ENCODE measurements at regions not wholly inside any gene's neighbourhood (a gene's known extent, or its start where the extent isn't known, plus 50 kb on each side); places are given as distances from the start of the nearest gene placed in this dataset.
A peak's percentile ranks its signal among the peaks of the same experiment; 100 is the strongest.

DNA sequence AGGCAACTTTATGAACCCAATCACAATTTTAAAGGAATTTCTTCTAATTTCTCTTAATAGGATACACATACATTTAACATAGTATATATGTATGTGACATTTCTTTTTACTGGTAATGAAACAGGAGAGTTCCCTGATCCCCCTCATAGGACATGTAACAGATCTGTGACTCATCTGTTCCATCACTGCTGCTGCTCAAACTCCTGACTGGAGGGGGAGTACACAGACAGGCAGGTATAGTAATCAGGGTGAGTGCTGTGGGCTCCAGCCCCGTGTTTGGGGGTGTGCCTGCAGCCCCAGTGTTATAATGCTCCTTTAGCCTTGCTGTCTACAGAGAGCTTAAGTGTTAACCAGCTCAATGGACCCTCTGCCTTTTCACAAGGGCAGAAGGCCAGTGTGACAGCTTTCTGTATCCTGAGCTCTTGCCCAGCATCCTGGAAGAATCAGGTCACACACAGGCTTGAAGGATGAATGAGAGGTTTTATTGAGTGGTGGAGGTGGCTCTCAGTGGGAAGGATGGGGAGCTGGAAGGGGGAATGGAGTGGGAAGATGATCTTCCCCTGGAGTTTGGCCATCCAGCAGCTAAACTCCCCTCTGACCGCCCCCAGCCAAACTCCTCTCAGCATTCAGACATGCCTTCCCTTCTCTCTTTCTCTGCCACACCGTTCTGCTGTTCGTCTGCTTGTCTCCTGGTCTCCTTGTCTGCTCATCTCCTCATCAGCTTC is 161.3 kb downstream of the ZNF608 start:
- no peak for FAIRE-seq
- no peaks in the 10 kb centered on the region for H3K27me3 ChIP-seq (ENCODE audit: control insufficient read depth, extremely low read depth, insufficient read depth, low read length)
- H3K9ac ChIP-seq (ENCODE audit: control insufficient read depth, extremely low read depth, insufficient read depth, low read length): no peak overlapping the region
- no peak for TF ChIP-seq EZH2 (IDR thresholded peaks at IDR 0.05; ENCODE audit: low read length)
- TF ChIP-seq, protein P1, sequence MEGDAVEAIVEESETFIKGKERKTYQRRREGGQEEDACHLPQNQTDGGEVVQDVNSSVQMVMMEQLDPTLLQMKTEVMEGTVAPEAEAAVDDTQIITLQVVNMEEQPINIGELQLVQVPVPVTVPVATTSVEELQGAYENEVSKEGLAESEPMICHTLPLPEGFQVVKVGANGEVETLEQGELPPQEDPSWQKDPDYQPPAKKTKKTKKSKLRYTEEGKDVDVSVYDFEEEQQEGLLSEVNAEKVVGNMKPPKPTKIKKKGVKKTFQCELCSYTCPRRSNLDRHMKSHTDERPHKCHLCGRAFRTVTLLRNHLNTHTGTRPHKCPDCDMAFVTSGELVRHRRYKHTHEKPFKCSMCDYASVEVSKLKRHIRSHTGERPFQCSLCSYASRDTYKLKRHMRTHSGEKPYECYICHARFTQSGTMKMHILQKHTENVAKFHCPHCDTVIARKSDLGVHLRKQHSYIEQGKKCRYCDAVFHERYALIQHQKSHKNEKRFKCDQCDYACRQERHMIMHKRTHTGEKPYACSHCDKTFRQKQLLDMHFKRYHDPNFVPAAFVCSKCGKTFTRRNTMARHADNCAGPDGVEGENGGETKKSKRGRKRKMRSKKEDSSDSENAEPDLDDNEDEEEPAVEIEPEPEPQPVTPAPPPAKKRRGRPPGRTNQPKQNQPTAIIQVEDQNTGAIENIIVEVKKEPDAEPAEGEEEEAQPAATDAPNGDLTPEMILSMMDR (optimal IDR thresholded peaks at IDR 0.05 in 1 of 3, IDR thresholded peaks at IDR 0.05 in 1 of 3, conservative IDR thresholded peaks at IDR 0.05 in 1 of 3; ENCODE audit: extremely low read depth in 1 of 3, insufficient read depth in 2 of 3, low read length in 3 of 3): no peak
- H3K36me3 ChIP-seq (ENCODE audit: control insufficient read depth in 2 of 2, extremely low read depth in 1 of 2, insufficient read depth in 2 of 2, low read length in 2 of 2): no peaks in the 10 kb centered on the region
- H3K4me1 ChIP-seq (ENCODE audit: control insufficient read depth, extremely low read depth, insufficient read depth, low read length): peaks cover 4% of the 10 kb centered on the region
- H3K9me1 ChIP-seq (ENCODE audit: control insufficient read depth, extremely low read depth, insufficient read depth, low read length): no peaks in the 10 kb centered on the region
- dilution Hi-C loops (cut with MboI; ENCODE audit: extremely low pct_ligation_motif_present, low sequenced_read_pairs): no loop called here
- no peaks in the 10 kb centered on the region for H4K20me1 ChIP-seq (ENCODE audit: control insufficient read depth, extremely low read depth, insufficient read depth, low read length)
- DNase-seq (ENCODE audit: low read depth, low spot score): no peak
- H3K79me2 ChIP-seq (ENCODE audit: control insufficient read depth, insufficient read depth, low read length): no peaks in the 10 kb centered on the region
- H3K27ac ChIP-seq (ENCODE audit: control insufficient read depth, insufficient read depth, low read length): no peak overlapping the region
- no peaks in the 10 kb centered on the region for H3K9me3 ChIP-seq (ENCODE audit: control insufficient read depth, low read depth, low read length)
- no peak overlapping the region for H3K4me2 ChIP-seq (ENCODE audit: control insufficient read depth, extremely low read depth, insufficient read depth, low read depth, low read length)
- no peak overlapping the region for H3K4me3 ChIP-seq (ENCODE audit: control insufficient read depth in 2 of 3, extremely low read depth in 1 of 3, insufficient read depth in 2 of 3, low read depth in 1 of 3, low read length in 3 of 3)
- no peak overlapping the region for H2AFZ ChIP-seq (ENCODE audit: control insufficient read depth, low read length)

DNA sequence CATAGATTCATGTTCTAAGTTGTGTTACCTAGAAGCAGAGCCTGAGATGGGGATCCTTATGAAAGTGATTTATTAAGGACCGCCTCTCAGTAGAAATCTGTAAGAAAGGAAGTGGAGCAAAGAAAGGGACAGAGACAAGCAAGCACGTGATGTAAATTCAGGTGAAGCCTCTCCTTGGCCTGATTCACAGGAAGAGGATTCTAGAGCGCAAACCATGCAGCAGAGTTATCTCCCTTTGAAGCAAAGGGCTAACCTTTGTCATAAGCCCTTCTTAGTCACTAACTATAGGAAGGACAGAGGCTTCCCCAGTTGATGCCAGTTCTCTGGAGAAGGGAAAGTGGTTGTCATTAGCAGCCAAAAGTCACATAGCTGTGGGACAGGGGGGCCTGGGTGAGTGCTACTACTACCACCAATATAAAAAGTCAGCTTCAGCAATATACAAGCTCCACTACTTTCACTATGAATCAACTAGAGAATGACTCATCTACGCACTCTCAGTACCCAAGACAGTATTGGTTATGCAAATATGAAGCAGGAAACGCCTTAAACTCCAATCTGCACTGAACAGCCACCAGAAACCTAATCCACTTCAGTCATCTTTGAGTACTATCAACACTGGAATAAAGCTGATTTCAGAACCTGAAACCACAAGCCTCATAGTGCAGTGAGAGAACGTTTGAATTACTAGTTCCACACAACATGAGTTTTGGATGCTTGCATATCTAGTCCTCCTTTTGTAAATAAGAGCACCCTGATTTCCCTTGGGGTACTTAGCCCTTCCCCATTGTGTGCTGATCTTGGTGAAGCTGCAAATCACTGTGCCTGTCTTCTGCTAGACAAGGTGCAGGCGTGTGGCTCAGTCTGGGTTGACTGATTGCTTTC is 162.7 kb downstream of the ZNF608 start:
- H2AFZ ChIP-seq (ENCODE audit: control insufficient read depth, low read length): no peak overlapping the region
- H3K4me3 ChIP-seq (ENCODE audit: control insufficient read depth in 2 of 3, extremely low read depth in 1 of 3, insufficient read depth in 2 of 3, low read depth in 1 of 3, low read length in 3 of 3): no peak overlapping the region
- TF ChIP-seq, protein P1 (optimal IDR thresholded peaks at IDR 0.05 in 1 of 3, IDR thresholded peaks at IDR 0.05 in 1 of 3, conservative IDR thresholded peaks at IDR 0.05 in 1 of 3; ENCODE audit: extremely low read depth in 1 of 3, insufficient read depth in 2 of 3, low read length in 3 of 3): no peak
- TF ChIP-seq EZH2 (IDR thresholded peaks at IDR 0.05; ENCODE audit: low read length): no peak
- H3K4me2 ChIP-seq (ENCODE audit: control insufficient read depth, extremely low read depth, insufficient read depth, low read depth, low read length): no peak overlapping the region
- FAIRE-seq: peak; percentile 51
- H3K36me3 ChIP-seq (ENCODE audit: control insufficient read depth in 2 of 2, extremely low read depth in 1 of 2, insufficient read depth in 2 of 2, low read length in 2 of 2): no peaks in the 10 kb centered on the region
- DNase-seq (ENCODE audit: low read depth, low spot score): peak; percentile 9
- H3K27me3 ChIP-seq (ENCODE audit: control insufficient read depth, extremely low read depth, insufficient read depth, low read length): no peaks in the 10 kb centered on the region
- H3K9me1 ChIP-seq (ENCODE audit: control insufficient read depth, extremely low read depth, insufficient read depth, low read length): no peaks in the 10 kb centered on the region
- no peak overlapping the region for H3K9ac ChIP-seq (ENCODE audit: control insufficient read depth, extremely low read depth, insufficient read depth, low read length)
- peaks cover 4% of the 10 kb centered on the region for H3K4me1 ChIP-seq (ENCODE audit: control insufficient read depth, extremely low read depth, insufficient read depth, low read length)
- H3K9me3 ChIP-seq (ENCODE audit: control insufficient read depth, low read depth, low read length): no peaks in the 10 kb centered on the region
- H3K79me2 ChIP-seq (ENCODE audit: control insufficient read depth, insufficient read depth, low read length): no peaks in the 10 kb centered on the region
- no peaks in the 10 kb centered on the region for H4K20me1 ChIP-seq (ENCODE audit: control insufficient read depth, extremely low read depth, insufficient read depth, low read length)
- dilution Hi-C loops (cut with MboI; ENCODE audit: extremely low pct_ligation_motif_present, low sequenced_read_pairs): no loop called here
- H3K27ac ChIP-seq (ENCODE audit: control insufficient read depth, insufficient read depth, low read length): no peak overlapping the region

Measured in keratinocyte (primary cell).